ENCODE measurements at regions not wholly inside any gene's neighbourhood (a gene's known extent, or its start where the extent isn't known, plus 50 kb on each side); places are given as distances from the start of the nearest gene placed in this dataset.

DNA sequence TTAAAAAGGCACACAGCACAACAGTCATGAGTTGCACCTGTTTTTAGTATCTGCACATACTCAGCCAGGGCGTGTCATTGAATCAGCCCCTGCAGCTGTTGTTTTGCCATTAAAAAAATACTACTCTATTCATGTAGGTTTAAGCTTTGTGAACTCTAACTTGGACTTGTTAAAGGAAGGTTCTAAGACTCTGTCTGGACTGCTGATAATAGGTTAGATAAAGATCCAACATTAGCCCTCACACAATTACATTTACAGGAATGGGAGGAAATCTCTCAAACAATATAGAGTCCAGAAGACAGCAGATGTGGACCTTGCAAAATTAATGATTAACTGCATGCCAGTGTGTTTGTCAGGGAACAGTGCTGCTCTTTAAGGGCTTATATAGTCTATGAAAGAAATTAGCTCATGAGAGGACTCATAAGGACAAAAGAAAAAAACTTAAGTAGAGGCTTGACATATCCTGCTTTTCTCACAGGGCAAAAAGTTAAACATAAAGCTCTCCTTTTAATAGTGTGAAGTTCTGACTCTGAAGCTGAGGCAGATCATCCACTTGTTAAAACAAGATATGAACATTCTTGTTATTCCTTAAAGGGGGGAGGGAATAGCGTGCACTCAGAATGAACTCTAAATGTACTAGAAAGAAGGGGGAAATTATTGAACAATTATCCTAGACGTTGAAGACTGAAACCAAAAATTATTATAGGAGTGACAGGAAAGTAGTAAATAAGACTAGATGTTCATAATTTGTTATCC, 243.6 kb downstream of the NDFIP2 start:
- DNase-seq (ENCODE audit: low read depth, low spot score), result no peak

GRCh38 chr13:79723519-79724024, 242.6 kb downstream of the NDFIP2 start:
- DNase-seq (ENCODE audit: low read depth, low spot score), result no peak

DNA sequence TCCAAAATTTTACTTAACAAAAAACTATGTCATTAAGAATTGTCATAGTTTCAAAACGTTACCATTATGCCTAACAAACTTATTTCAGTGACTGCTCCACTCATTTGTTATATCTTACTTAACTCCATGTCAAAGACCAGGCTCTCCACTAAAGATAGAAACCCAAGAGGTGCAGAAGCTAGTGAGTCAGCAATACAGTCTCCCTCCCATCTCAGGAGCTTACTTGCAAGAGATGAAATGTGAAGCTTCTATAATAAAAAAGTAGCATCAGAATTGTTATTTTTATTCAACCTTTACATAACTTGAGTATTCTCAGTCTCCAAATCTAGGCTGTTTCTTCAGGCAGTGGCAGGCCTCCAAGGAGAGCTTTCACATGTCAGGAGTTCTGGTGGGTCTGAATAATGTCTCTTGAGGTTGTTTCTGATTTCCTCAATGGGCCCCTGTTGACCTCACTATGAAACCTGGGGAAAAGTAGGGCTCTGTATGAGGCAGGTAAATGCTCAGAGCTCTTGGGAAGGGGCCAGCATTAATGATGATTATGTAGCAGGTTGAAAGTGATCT, 242.0 kb downstream of the NDFIP2 start:
- no peak for DNase-seq (ENCODE audit: low read depth, low spot score)

DNA sequence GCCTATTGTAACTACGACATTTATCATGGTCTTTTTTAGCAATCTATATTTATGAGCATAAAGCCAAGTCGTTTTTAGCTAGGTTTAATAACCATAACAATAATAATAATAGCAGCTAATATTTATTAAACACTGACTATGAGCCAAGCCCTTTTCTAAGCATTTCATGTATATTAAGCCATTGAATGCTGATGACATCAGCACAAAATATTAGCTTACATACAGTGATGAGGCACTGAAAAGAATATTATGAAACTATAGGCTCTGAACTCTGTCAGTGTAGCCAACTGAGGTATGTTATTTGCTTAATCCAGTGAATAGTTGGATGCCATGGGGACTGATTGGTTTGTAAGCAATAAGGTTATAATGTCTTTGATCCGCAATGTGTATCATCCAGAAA, 235.2 kb downstream of the NDFIP2 start:
- DNase-seq (ENCODE audit: low read depth, low spot score), result no peak

DNA sequence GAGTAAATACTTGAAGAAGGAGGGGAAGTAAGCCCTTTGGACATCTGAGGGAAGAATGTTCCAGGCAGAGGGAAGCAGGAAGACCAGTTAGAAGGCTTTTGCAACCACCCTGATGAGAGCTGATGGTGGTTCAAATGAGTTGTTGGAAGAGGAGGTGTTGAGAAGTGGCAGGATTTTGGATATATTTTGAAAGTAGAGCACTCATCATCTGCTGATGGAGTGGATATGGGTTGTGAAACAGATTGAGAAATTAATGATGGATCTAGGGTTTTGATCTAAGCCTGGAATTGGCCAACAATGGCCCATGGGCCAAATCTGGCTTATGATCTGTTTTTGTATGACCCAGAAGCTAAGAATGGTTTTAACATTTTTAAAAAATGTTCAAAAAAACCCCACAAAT, 230.7 kb downstream of the NDFIP2 start:
- no peak for DNase-seq (ENCODE audit: low read depth, low spot score)

DNA sequence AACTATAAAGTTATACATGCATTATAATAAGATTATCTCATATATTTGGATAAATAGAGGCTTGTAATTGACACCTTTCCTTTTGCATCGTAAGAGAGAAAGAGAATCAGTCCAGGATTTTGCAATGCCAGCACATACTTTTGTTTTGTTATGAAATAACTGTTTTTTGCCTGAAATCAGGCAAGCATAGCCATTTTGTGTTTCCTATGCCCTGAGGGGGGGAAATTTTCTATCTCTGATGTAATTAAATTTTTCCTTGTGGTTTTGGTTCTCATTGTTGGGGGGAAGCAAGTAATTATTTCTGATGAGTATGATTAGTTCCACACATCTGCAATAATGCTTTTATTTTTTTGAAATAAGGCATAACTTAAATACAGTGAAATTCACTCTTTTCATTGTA, 229.4 kb downstream of the NDFIP2 start:
- DNase-seq (ENCODE audit: low read depth, low spot score), result no peak

GRCh38 chr13:79709471-79709870, 228.5 kb downstream of the NDFIP2 start:
- DNase-seq (ENCODE audit: low read depth, low spot score), result no peak

DNA sequence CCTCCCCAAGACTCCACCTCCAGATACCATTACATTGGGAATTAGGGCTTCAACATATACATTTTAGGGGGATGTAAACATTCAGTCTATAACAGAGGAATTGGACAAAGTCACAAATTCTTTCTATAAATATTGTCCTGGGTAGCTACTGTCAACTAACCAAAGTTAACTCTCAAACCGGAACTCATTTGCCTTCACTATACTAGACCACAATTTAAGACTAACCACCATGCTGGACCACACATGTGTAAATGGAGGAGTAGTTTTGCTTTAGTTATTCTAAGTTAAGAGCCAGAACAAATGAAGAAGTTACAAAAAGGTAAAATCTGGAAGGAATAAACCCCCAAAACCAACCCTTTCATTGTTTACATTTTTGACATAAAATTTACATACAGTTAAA, 222.8 kb downstream of the NDFIP2 start:
- no peak for DNase-seq (ENCODE audit: low read depth, low spot score)

GRCh38 chr13:79695754-79696153, 214.8 kb downstream of the NDFIP2 start:
- DNase-seq (ENCODE audit: low read depth, low spot score), result no peak

DNA sequence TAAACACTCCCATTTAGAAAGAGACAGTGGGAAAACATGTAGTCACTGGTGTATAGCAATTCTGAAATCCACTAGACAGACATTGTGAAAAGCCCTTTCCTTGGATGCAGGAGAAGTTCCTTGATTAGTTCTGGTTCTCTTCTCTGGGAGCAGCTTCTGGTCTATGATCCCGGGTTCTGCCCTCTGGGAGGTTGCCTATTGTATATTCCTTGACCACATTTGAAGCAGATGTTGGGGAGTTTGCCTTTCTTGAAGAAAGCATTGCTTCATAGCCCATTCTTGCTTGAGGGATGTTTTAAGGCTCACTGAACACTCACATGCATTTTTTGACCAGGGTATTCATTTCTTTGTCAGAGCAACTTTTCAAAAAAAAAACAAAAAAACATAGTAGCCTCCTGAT, 211.9 kb downstream of the NDFIP2 start:
- DNase-seq (ENCODE audit: low read depth, low spot score), result no peak

GRCh38 chr13:79691826-79692225, 210.9 kb downstream of the NDFIP2 start:
- no peak for DNase-seq (ENCODE audit: low read depth, low spot score)

DNA sequence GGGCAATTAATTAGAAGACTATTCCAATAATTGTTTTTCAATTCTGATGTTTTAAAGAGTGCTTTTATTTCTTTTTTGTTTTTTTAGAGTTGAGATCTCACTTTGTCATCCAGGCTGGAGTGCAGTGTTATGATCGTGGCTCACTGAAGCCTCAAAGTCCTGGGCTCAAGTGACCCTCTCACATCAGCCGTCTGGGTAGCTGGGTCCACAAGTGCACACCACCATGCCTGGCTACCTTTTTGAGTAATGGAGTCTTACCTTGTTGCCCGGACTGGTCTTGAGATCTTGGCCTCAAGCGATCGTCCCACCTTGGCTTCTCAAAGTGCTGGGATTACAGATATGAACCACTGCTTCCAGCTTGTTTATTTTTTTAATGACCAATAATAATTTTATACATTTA, 207.8 kb downstream of the NDFIP2 start:
- DNase-seq (ENCODE audit: low read depth, low spot score), result no peak

DNA sequence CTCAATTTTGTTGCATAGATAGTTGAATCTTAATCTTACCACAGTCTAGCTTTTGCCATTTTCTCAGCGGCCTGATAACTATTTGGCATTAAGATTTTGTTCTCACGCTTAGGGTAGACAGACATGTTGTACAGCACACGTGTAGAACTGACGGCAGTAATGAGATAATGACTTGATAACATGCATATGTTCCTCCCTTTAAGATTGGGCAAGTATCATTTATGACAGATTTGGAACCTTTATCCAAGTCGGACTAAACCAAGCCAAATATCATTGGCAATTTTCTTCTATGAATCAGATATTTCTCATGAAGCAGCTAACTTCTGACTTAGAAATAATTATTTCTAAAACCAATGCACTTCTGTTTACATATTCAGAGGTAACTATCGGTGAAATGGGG, 205.5 kb downstream of the NDFIP2 start:
- no peak for DNase-seq (ENCODE audit: low read depth, low spot score)

- no peak for DNase-seq (ENCODE audit: low read depth, low spot score)
Measured at GRCh38 chr13:79684371-79684770, 203.4 kb downstream of the NDFIP2 start.

- no peak for DNase-seq (ENCODE audit: low read depth, low spot score)
Measured at GRCh38 chr13:79682164-79682563, 201.2 kb downstream of the NDFIP2 start.

- no peak for DNase-seq (ENCODE audit: low read depth, low spot score)
Measured at GRCh38 chr13:79681069-79681468, 200.1 kb downstream of the NDFIP2 start.

DNA sequence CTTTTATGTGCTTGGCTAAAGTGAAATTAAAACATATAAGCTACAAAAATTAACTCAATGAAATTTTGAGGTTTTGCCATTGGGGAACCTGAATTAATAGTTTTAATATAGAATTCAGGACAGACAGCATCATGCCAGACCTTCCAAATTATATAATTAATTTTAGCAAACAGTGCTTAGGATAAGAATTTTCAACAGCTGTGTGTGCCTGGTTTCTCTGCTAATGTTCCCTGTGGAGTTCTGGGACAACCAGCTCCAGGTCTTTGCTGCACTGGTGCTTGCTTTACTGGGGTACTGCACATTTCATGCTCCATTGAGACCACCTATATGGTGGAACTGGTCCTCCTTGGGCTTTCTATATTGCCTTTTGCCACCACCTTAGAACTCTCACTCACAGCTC, 199.5 kb downstream of the NDFIP2 start:
- no peak for DNase-seq (ENCODE audit: low read depth, low spot score)

DNA sequence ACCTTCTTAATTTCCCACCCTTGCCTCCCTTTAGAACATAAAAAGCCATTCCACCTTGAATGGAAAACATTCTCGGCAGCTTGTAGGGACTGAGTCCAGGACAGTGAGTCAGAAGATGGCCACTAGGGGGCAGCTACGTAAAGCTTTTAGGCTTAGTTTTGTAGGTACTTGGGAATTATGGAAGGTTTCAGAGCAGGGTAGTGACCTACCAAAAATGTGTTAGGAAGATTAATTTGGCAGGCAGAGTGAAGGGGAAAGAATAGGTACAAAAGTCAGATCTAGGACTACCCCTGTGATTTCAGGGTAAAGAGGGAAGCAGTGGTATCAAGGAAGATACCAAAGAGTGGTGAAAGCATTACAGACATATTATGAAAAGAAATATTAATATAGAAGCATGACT, 198.4 kb downstream of the NDFIP2 start:
- peak; percentile 68 for DNase-seq (ENCODE audit: low read depth, low spot score)

GRCh38 chr13:79678100-79678499, 197.1 kb downstream of the NDFIP2 start:
- no peak for DNase-seq (ENCODE audit: low read depth, low spot score)

DNA sequence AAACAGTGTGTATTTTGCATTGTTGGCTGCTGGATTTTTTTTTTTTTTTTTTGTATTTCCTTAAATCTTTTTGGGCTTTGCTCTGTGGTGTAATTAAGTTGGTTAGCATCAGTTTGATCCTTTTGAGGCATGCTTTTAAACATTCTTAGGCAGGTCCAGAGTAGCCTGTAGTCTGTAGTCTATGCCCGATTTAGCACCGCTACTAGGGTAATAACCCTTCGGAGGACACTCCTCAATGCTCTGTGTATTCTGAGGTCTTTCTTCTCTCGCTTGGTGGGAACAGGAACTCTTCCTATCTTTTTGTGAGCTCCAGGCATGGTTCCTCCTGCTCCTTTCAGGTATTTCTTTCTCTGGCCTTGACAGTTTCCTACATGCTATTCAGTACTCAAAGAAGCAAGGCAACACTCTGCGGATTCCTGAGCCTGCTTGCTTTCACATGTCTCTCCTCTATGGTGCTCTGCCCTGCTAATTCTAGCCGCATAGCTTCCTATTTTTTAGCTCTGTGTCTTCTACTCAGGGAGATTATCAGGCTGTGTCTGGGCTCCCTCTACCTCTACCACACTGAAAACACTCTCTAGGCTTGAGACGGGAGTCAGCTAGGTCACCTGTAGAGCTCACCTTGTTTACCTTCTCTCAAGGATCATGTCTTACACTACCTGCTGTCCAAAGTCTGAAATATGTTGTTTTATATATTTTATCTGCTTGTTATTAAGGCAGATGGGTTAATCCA, 195.1 kb downstream of the NDFIP2 start:
- no peak for DNase-seq (ENCODE audit: low read depth, low spot score)

- no peak for DNase-seq (ENCODE audit: low read depth, low spot score)
Measured at GRCh38 chr13:79674765-79675515, 194.0 kb downstream of the NDFIP2 start.

DNA sequence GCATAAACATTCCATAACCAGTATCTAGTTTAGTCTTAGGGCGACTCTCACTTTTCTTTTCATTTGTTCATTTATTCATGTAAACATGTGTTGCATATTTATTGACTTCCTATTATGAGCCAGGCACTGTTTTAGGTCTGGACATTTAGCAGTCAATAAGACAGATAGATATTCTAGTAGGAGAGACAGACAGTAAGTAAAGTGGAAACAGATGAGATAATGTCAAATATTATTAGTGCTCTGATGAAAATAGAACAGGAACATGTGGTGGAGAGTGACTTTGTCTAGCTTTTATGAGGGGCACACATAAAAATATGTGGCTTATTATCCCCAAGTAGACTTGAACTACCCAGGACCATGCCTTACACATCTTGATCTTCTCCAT, 193.0 kb downstream of the NDFIP2 start:
- DNase-seq (ENCODE audit: low read depth, low spot score), result no peak

Data from ELF-1 (cell line).